HepG2 (cell line): ENCODE measurements at regions not wholly inside any gene's neighbourhood (a gene's known extent, or its start where the extent isn't known, plus 50 kb on each side); places are given as distances from the start of the nearest gene placed in this dataset.

Source experiments
- ATAC-seq: fragments of 200-7000 bp; cut with Tn5 transposase; 3 replicates; pipeline ENCODE4 v1.9.1; 2020; ENCODE audit warnings: mild to moderate bottlenecking, moderate library complexity
- BruUV-seq: library from RNA; stranded (reverse); fragments of 400-500 nt; replicated peaks from 2 replicates; lab custom pipeline; 2021; lab: Mats Ljungman, UMichigan
- CTCF ChIA-PET: fragments of 300-600 bp; formaldehyde crosslinking; extraction: SDS; loops from one replicate; lab custom pipeline; 2021; ENCODE audit warnings: low total read pairs, inconsistent platforms, low intra/inter-chr PET ratio; lab: Yijun Ruan, JAX
- POLR2A ChIA-PET: fragments of 350-600 bp; sonication (Branson Sonifier 250); formaldehyde crosslinking; loops from one replicate; lab custom pipeline; 2020; ENCODE audit warnings: antibody characterized with exemption, inconsistent platforms; lab: Yijun Ruan, JAX
- DNase-seq: peaks from one replicate; pipeline ENCODE4 v3.0.0-alpha.2; 2015; ENCODE audit warnings: low spot score
- FAIRE-seq: peaks from 3 replicates; lab custom pipeline; 2011; peaks lifted over from hg19 to GRCh38; lab: Jason Lieb, UNC
- H2AFZ ChIP-seq: one replicate; pipeline ENCODE4 v1.6.1; 2011; ENCODE audit warnings: low read length, inconsistent platforms
- H3K27ac ChIP-seq: fragments of 300-600 bp; 3 replicates; pipeline ENCODE4 v1.8.0; 2011; ENCODE audit warnings: mixed run types, mild to moderate bottlenecking, mixed read lengths, low read length, inconsistent platforms; ENCODE audit not compliant: insufficient read depth; ENCODE audit errors: extremely low read length
- H3K27me3 ChIP-seq, 2 experiments: fragments of 200-600 bp in 1 of 2; 2 replicates in 1 of 2; 3 replicates in 1 of 2; pipeline versions ENCODE4 v1.6.0 to v1.8.0; 2011; ENCODE audit warnings: low read length in 2 of 2, mild to moderate bottlenecking in 2 of 2, moderate library complexity in 2 of 2, inconsistent platforms in 1 of 2; ENCODE audit not compliant: insufficient read depth in 2 of 2, control insufficient read depth in 1 of 2
- H3K36me3 ChIP-seq, 2 experiments: fragments of 200-600 bp in 1 of 2; replicated peaks in 1 of 2; 2 replicates in 1 of 2; 3 replicates in 1 of 2; pipeline versions ENCODE4 v1.5.1 to v1.8.0; 2011; ENCODE audit warnings: low read length in 2 of 2, inconsistent platforms in 1 of 2; ENCODE audit not compliant: insufficient read depth in 2 of 2, control insufficient read depth in 1 of 2
- H3K4me1 ChIP-seq: 2 replicates; pipeline ENCODE4 v1.5.1; 2012; ENCODE audit warnings: low read length, inconsistent platforms; ENCODE audit not compliant: insufficient read depth
- H3K4me2 ChIP-seq: 2 replicates; pipeline ENCODE4 v1.6.0; 2011; ENCODE audit warnings: low read depth, low read length, inconsistent platforms
- H3K4me3 ChIP-seq, 3 experiments: fragments of 200-600 bp in 1 of 3; sonication (generic), shearing (Covaris generic) in 1 of 3; replicated peaks in 1 of 3; 2 replicates each; pipeline ENCODE4 v1.5.1; 2011 to 2016; ENCODE audit warnings: low read length in 3 of 3, inconsistent platforms in 2 of 3, low read depth in 2 of 3, mild to moderate bottlenecking in 2 of 3, control low read depth in 1 of 3, mixed read lengths in 1 of 3; ENCODE audit not compliant: insufficient read depth in 1 of 3
- H3K79me2 ChIP-seq: one replicate; pipeline ENCODE4 v1.6.1; 2011; ENCODE audit warnings: low read length, inconsistent platforms; ENCODE audit not compliant: insufficient read depth
- H3K9ac ChIP-seq: 2 replicates; pipeline ENCODE4 v1.6.0; 2011; ENCODE audit warnings: mild to moderate bottlenecking, low read depth, low read length, inconsistent platforms; ENCODE audit not compliant: insufficient read depth
- H3K9me3 ChIP-seq: 2 replicates; pipeline ENCODE4 v1.5.1; 2012; ENCODE audit warnings: mild to moderate bottlenecking, low read length
- H4K20me1 ChIP-seq: 2 replicates; pipeline ENCODE4 v1.6.0; 2011; ENCODE audit warnings: inconsistent platforms, mild to moderate bottlenecking, low read length, moderate library complexity; ENCODE audit not compliant: insufficient read depth
- AGO2 ChIP-seq: fragments of 200-400 bp; formaldehyde crosslinking; optimal IDR thresholded peaks from 2 replicates; pipeline ENCODE3; 2017; ENCODE audit warnings: mild to moderate bottlenecking, low read depth, low read length, moderate library complexity
- ATF5 ChIP-seq: sonication (generic); formaldehyde crosslinking; IDR thresholded peaks from 2 replicates; pipeline ENCODE4 v1.4.0; 2020; ENCODE audit warnings: mild to moderate bottlenecking, low read depth, missing genetic modification reagents
- ELF4 ChIP-seq: sonication (generic); formaldehyde crosslinking; IDR thresholded peaks from 2 replicates; pipeline ENCODE4 v1.5.0; 2020; ENCODE audit warnings: missing genetic modification reagents, mild to moderate bottlenecking, moderate library complexity, borderline replicate concordance
- HIVEP1 ChIP-seq: sonication (generic); formaldehyde crosslinking; IDR thresholded peaks from 2 replicates; pipeline ENCODE4 v1.4.0; 2020; ENCODE audit warnings: mild to moderate bottlenecking, missing genetic modification reagents
- JUND ChIP-seq: sonication (generic); formaldehyde crosslinking; IDR thresholded peaks from 2 replicates; pipeline ENCODE4 v1.8.0; 2022; ENCODE audit warnings: mild to moderate bottlenecking, missing genetic modification reagents
- KMT2A ChIP-seq: sonication (generic); formaldehyde crosslinking; IDR thresholded peaks from 2 replicates; pipeline ENCODE4 v1.4.0; 2020; ENCODE audit warnings: missing genetic modification reagents
- MAF1 ChIP-seq: sonication (generic); formaldehyde crosslinking; IDR thresholded peaks from 2 replicates; pipeline ENCODE4 v1.5.0; 2020; ENCODE audit warnings: missing genetic modification reagents, borderline replicate concordance
- TFDP1 ChIP-seq: IDR thresholded peaks from 2 replicates; pipeline ENCODE4 v1.6.1; 2016; ENCODE audit warnings: missing compliant biosample characterization, missing genetic modification reagents, borderline replicate concordance
- ZBTB38 ChIP-seq: sonication (generic); formaldehyde crosslinking; IDR thresholded peaks from 2 replicates; pipeline ENCODE4 v1.5.1; 2020; ENCODE audit warnings: mild to moderate bottlenecking, missing genetic modification reagents
- ZMAT3 ChIP-seq: sonication (generic); formaldehyde crosslinking; conservative IDR thresholded peaks from 2 replicates; pipeline ENCODE4 v1.7.0; 2021; ENCODE audit warnings: missing genetic modification reagents
- ZNF24 ChIP-seq: fragments of 450-650 bp; IDR thresholded peaks from 2 replicates; pipeline ENCODE4 v1.6.1; 2017; ENCODE audit warnings: antibody characterized with exemption, mild to moderate bottlenecking
- ZNF547 ChIP-seq: sonication (generic); formaldehyde crosslinking; IDR thresholded peaks from 2 replicates; pipeline ENCODE4 v1.5.1; 2020; ENCODE audit warnings: mild to moderate bottlenecking, missing genetic modification reagents
- ZNF552 ChIP-seq: sonication (generic); formaldehyde crosslinking; IDR thresholded peaks from 2 replicates; pipeline ENCODE4 v1.9.0; 2022; ENCODE audit warnings: missing genetic modification reagents, mild to moderate bottlenecking, borderline replicate concordance
- ZNF615 ChIP-seq: sonication (generic); formaldehyde crosslinking; IDR thresholded peaks from 2 replicates; pipeline ENCODE4 v1.5.0; 2020; ENCODE audit warnings: mild to moderate bottlenecking, missing genetic modification reagents, borderline replicate concordance
- WGBS: methylation state at CpG from one replicate; pipeline ENCODE4 v1.1.6; 2017; ENCODE audit warnings: low lambda C conversion rate; 5-methylcytosine and 5-hydroxymethylcytosine counted together
- in situ Hi-C: cut with HindIII; loops from 2 replicates; pipeline ENCODE4 v1.10.0; 2017; ENCODE audit warnings: low pct_unique_long_range_greater_than_20kb; ENCODE audit not compliant: extremely low pct_ligation_motif_present
- intact Hi-C: fragments of 100-400 bp; cut with micrococcal nuclease; formaldehyde crosslinking; loops from one replicate; pipeline ENCODE4 v1.10.0; 2022; ENCODE audit not compliant: unreplicated experiment

GRCh38 chr13:81848291-81848690 lies 1507.4 kb upstream of the SPRY2 start:
- H3K27ac ChIP-seq = no peak overlapping the region
- no peak for ATAC-seq
- in situ Hi-C loops = no loop called here
- no peak for FAIRE-seq
- H3K9ac ChIP-seq = no peak overlapping the region
- no peaks in the 10 kb centered on the region for H3K79me2 ChIP-seq
- no peak overlapping the region for H2AFZ ChIP-seq
- TF ChIP-seq AGO2 (no peak), ZNF552 (no peak), ZMAT3 (no peak), JUND (CRISPR knock-in tag) (no peak), ZBTB38 (CRISPR knock-in tag) (no peak)
- TF ChIP-seq, all 625 proteins: peak for 0
- Histone ChIP-seq H3K4me3 (no peak overlapping the region), H3K4me1 (no peaks in the 10 kb centered on the region), H4K20me1 (no peaks in the 10 kb centered on the region), H3K27me3 (no peaks in the 10 kb centered on the region), H3K9me3 (no peaks in the 10 kb centered on the region), H3K4me2 (no peak overlapping the region), H3K36me3 (no peaks in the 10 kb centered on the region)
- ChIA-PET POLR2A (no interaction called here), CTCF (no interaction called here)
- DNase-seq = no peak
- no TSS peak for BruUV-seq
- intact Hi-C loops = no loop called here

GRCh38 chr13:81846771-81847170 lies 1505.8 kb upstream of the SPRY2 start:
- Histone ChIP-seq H4K20me1 (no peaks in the 10 kb centered on the region), H3K27ac (no peak overlapping the region), H3K9ac (no peak overlapping the region), H3K4me1 (no peaks in the 10 kb centered on the region), H2AFZ (no peak overlapping the region)
- no peak for ATAC-seq
- BruUV-seq = no TSS peak
- no peak for DNase-seq
- ChIA-PET CTCF (no interaction called here), POLR2A (no interaction called here)
- intact Hi-C loops = no loop called here
- TF ChIP-seq ATF5 (no peak), HIVEP1 (no peak), ZNF24 (no peak), MAF1 (CRISPR knock-in tag) (no peak), ZNF547 (CRISPR knock-in tag) (no peak), ZNF615 (CRISPR knock-in tag) (no peak), ELF4 (CRISPR knock-in tag) (no peak), KMT2A (no peak), TFDP1 (CRISPR knock-in tag) (no peak)
- TF ChIP-seq, all 625 proteins: peak for 0
- in situ Hi-C loops = no loop called here
- Histone ChIP-seq H3K36me3 (no peaks in the 10 kb centered on the region), H3K9me3 (no peaks in the 10 kb centered on the region), H3K4me2 (no peak overlapping the region), H3K4me3 (no peak overlapping the region), H3K79me2 (no peaks in the 10 kb centered on the region), H3K27me3 (no peaks in the 10 kb centered on the region)
- 5% methylated on average over 2 of the region's 2 CpGs for WGBS
- no peak for FAIRE-seq
